ENCODE measurements at regions not wholly inside any gene's neighbourhood (a gene's known extent, or its start where the extent isn't known, plus 50 kb on each side); places are given as distances from the start of the nearest gene placed in this dataset.
"Not testable (repeated sequence)": the region's sequence is repeated elsewhere in the genome, so short reads cannot be mapped to it uniquely, and the experiment has no call there.

GRCh38 chr2:222760301-222760897, 88.9 kb downstream of the MOGAT1 start:
- ATAC-seq (no peak), DNase-seq (no peak)
- intact Hi-C loops (cut with micrococcal nuclease): no loop called here

- ATAC-seq (no peak), DNase-seq (no peak)
- intact Hi-C loops (cut with micrococcal nuclease): no loop called here
Observed at GRCh38 chr2:222761888-222762287, 90.4 kb downstream of the MOGAT1 start.

DNA sequence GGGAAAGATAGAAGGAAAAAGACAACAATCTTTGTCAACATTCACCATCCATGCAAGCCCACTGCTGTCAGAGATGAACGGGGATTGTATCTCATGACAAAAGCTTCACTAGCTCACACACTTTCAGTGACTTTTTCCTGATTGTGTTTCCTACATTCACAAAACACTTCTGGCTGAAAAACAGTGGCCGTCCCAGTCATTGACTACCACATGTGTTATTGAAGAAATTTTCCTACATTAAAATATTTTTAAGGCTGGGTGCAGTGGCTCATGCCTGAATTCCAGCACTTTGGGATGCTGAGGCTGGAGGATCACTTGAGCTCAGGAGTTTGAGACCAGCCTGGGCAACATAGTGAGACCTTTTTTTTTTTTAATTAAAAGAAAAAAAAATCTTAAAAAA, 90.9 kb downstream of the MOGAT1 start:
- intact Hi-C loops (cut with micrococcal nuclease): no loop called here
- ATAC-seq: no peak
- no peak for DNase-seq

DNA sequence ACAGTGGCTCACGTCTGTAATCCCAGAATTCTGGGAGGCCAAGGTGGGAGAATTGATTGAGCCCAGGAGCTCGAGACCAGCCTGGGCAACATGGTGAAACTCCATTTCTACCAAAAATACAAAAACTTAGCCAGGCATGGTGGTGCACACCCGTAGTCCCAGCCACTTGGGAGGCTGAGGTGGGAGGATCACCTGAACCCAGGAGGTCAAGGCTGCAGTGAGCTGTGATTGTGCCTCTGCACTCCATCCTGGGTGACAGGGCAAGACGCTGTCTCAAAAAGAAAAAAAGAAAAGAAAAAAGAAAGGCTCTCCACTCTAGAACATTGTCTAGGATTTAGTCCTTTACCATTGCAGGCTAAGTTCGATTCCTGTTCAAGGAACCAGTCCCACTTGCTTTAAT, 94.4 kb downstream of the MOGAT1 start:
- DNase-seq; ATAC-seq; intact Hi-C loops (cut with micrococcal nuclease): not testable (repeated sequence)

DNA sequence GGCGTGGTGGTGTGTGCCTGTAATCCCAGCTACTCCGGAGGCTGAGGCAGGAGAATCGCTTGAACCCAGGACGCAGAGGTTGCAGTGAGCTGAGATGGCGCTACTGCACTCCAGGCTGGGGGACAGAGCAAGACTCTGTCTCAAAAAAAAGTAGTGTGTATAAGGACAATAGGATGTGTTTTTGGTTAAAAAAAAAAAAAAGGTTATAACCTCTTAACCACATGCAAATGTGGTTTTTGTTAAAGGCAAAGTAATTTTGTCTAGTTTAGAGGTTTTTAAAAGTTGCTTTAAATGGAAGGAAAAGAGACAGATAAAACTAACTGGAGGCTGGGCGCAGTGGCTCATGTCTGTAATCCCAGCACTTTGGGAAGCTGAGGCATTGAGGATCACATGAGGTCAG, 92.8 kb upstream of the ACSL3 start:
- intact Hi-C loops (cut with micrococcal nuclease): not testable (repeated sequence)

GRCh38 chr2:222769446-222769845, 91.4 kb upstream of the ACSL3 start:
- ATAC-seq (no peak), DNase-seq (no peak)
- intact Hi-C loops (cut with micrococcal nuclease): no loop called here

More for the DNA sequence above, 92.8 kb upstream of the ACSL3 start:
- DNase-seq, ATAC-seq: not testable (repeated sequence)

DNA sequence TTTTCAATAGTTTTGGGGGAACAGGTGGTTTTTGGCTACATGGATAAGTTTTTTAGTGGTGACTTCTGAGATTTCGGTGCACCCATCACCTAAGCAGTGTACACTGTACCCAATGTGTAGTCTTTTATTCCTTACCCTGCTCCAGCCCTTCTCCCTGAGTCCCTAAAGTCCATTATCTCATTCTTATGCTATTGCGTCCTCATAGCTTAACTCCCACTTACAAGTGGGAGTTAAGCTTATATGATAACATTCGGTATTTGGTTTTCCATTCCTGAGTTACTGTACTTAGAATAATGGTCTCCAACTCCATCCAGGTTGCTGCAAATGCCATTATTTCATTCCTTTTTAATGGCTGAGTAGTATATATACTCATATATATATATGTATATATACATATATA, 90.9 kb upstream of the ACSL3 start:
- ATAC-seq (no peak), DNase-seq (no peak)
- intact Hi-C loops (cut with micrococcal nuclease): no loop called here

DNA sequence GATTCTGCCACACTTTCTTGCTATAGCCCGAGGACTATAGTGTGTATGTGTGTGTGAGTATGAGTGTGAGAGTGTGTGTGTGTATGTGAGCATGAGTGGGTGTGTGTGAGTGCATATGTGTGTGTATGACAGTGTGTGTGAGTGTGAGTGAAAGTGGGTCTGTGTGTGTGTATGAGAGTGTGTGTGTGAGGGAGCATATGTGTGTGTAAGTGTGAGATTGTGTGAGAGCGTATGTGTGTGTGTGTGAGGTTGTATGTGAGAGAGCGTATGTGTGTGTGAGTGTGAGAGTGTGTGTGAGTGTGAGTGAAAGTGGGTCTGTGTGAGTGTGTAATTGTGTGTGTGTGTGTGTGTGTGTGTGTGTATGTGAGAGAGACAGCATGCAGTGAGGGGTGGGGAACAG, 89.0 kb upstream of the ACSL3 start:
- ATAC-seq: no peak
- intact Hi-C loops (cut with micrococcal nuclease): no loop called here
- DNase-seq: no peak

DNA sequence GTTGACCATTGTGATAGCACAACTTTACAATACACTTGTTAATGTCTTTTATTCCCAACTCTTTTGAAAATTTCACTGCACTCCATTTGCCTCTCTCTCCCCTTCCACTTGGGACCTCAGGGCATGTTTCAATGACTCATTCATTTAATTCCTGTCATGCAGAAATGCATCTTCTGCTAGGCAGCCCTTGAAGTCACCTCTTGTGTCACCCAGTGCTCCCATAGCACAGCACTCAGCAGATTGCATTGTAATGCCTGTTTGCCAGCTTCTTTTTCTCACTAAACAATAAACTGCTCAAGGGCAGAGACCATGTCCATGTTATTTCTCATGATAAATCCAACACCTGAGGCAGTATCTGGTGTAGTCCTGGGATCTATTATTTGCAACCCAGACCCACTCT, 85.9 kb upstream of the ACSL3 start:
- DNase-seq: no peak
- intact Hi-C loops (cut with micrococcal nuclease): no loop called here
- ATAC-seq: peak; percentile 35

DNA sequence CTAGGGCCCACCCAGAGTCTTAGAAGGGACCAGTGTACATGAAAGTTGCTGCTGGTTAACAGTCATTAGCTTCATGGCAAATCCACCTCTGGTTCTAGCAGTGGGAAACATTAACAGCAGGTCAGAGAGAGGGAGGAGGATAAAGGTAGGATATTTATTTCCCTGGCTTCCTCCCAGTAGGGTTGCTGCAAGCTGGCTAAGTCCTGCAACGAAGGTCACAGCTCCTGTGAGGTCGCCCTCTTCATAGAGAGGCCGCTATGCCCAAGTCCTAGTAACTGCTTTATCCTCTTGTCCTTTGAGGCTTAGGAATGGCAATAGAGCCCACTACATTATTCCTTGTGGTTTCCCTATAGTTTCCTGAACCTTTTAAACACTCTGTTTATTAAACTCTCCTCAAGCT, 84.0 kb upstream of the ACSL3 start:
- DNase-seq (no peak), ATAC-seq (peak; percentile 94)
- intact Hi-C loops (cut with micrococcal nuclease): no loop called here

DNA sequence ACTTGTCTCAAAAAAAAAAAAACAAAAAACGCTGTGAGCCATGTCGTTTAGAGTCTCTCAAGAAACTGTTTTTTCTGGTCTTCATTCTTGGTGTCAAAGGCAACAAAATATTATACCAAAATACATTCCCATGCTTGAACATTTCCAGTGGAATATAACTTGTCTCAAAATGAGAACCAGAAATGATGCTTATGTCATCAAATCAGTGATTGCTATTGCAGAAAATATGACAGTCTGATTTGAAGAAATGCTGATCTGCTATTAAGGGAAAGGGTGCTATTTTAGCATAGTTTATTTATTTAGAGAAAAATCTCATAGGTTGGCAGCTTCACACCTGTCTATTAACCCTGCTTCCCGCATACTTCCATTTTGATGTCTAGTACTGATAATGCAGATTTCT, 82.4 kb upstream of the ACSL3 start:
- DNase-seq (no peak), ATAC-seq (no peak)
- intact Hi-C loops (cut with micrococcal nuclease): no loop called here

DNA sequence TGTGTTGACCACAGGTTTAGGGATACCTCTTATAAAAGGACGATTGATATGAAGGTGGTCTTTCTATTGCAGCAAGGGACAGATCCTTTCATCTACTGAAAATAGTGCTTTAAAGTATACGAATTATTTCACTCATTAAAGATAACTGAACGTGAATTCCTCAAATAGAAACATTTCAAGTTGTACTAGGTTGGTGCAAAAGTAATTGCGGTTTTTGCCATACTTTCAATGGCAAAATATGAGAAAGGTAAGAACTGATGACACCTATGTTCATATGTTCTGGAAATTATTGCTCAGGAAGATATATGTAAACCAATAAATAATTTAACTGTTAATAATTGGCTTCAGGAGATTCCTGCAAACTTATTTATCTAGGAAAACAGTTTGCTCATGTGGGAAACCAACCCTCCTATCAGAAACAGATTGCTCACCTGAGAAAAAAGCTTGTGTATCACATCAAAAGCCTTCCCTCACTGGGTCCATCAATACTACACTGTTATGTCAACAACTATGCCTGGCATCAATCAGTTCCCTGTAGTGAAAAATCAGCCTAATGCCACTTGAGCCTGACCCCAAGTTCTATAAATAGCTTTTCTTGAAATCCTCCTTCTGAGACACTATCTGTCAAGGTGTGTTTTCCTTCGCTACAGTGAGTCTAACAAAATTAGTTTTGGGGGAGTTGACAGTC, 81.5 kb upstream of the ACSL3 start:
- intact Hi-C loops (cut with micrococcal nuclease): no loop called here
- DNase-seq (no peak), ATAC-seq (no peak)

- ATAC-seq: no peak
Observed at GRCh38 chr2:222780051-222780450, 80.8 kb upstream of the ACSL3 start.

GRCh38 chr2:222782201-222782730, 78.6 kb upstream of the ACSL3 start:
- intact Hi-C loops (cut with micrococcal nuclease): no loop called here
- no peak for DNase-seq
- ATAC-seq: no peak

More at GRCh38 chr2:222780051-222780450, 80.8 kb upstream of the ACSL3 start:
- intact Hi-C loops (cut with micrococcal nuclease): no loop called here
- DNase-seq: no peak

GRCh38 chr2:222783592-222783991, 77.2 kb upstream of the ACSL3 start:
- intact Hi-C loops (cut with micrococcal nuclease): no loop called here
- DNase-seq: no peak
- ATAC-seq: no peak

DNA sequence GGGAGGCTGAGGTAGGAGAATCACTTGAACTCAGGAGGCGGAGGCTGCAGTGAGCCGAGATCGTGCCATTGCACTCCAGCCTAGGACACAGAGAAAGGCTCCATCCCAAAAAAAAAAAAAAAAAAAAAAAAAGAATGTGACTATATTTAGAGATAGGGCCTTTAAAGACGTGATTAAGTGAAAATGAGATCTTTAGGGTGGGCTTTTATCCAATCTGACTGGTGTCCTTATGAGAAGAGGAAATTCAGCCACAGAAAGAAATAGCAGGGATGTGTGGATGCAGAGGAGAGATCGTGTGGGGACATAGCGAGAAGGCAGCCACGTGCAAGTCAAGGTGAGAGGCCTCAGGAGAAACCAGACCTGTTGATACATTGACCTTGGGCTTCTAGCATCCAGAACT, 69.9 kb upstream of the ACSL3 start:
- ATAC-seq (no peak), DNase-seq (no peak)
- intact Hi-C loops (cut with micrococcal nuclease): loop anchor here (10.0 kb wide), 2 partner anchors 54 to 86 kb away; no protein-coding TSS in a partner anchor

- DNase-seq (peak; percentile 72), ATAC-seq (peak; percentile 91)
- intact Hi-C loops (cut with micrococcal nuclease): loop anchor here (10.0 kb wide), 2 partner anchors 53 to 87 kb away; no protein-coding TSS in a partner anchor
Observed at GRCh38 chr2:222792001-222792611, 68.7 kb upstream of the ACSL3 start.

- intact Hi-C loops (cut with micrococcal nuclease): loop anchor here (10.0 kb wide), 2 partner anchors 50 to 90 kb away; no protein-coding TSS in a partner anchor
- no peak for ATAC-seq
- DNase-seq: no peak
Observed at GRCh38 chr2:222794585-222795449, 66.0 kb upstream of the ACSL3 start.

All from left ventricle myocardium superior (tissue), 1 donor.